ENCODE measurements at regions not wholly inside any gene's neighbourhood (a gene's known extent, or its start where the extent isn't known, plus 50 kb on each side); places are given as distances from the start of the nearest gene placed in this dataset.
"Not testable (repeated sequence)": the region's sequence is repeated elsewhere in the genome, so short reads cannot be mapped to it uniquely, and the experiment has no call there.

DNA sequence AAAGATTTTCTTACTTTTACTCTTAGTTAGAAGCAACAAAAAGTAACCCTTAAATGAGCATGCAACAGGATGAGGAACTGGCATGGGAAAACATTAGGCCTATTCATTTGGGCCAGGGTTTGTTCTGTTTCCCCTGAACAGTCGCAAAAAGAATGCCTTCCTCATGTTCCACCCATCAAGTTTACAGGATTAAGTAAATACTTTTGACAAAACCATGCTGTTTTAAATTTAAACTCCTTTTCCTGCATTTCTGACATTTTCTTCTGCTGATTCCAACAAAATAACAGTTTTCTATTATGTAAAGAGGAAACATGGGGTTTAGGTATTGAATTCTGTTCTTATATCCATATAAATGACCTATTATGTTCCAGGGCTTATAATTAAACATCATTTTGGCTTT lies 236.6 kb upstream of the ACTBL2 start:
- no peak overlapping the region for H3K27ac ChIP-seq (ENCODE audit: low read depth in 1 of 2, low read length in 2 of 2)
- H3K27me3 ChIP-seq (ENCODE audit: control insufficient read depth in 1 of 2, insufficient read depth in 2 of 2, low read length in 1 of 2): no peaks in the 10 kb centered on the region
- no peaks in the 10 kb centered on the region for H3K4me1 ChIP-seq (ENCODE audit: control insufficient read depth in 1 of 2, insufficient read depth in 2 of 2, low read length in 2 of 2)
- ATAC-seq (ENCODE audit: low FRiP score) (no peak), DNase-seq (no peak)
- no peaks in the 10 kb centered on the region for H3K36me3 ChIP-seq (ENCODE audit: control insufficient read depth in 1 of 2, insufficient read depth in 2 of 2, low read length in 1 of 2)
- intact Hi-C loops (cut with DNase I): no loop called here
- no peaks in the 10 kb centered on the region for H3K9me3 ChIP-seq (ENCODE audit: control insufficient read depth, low read length)
- WGBS, 2 donors: 31 to 48% methylated on average over 1 of the region's 1 CpG
- H3K4me3 ChIP-seq (ENCODE audit: low read length in 2 of 2): no peak overlapping the region

DNA sequence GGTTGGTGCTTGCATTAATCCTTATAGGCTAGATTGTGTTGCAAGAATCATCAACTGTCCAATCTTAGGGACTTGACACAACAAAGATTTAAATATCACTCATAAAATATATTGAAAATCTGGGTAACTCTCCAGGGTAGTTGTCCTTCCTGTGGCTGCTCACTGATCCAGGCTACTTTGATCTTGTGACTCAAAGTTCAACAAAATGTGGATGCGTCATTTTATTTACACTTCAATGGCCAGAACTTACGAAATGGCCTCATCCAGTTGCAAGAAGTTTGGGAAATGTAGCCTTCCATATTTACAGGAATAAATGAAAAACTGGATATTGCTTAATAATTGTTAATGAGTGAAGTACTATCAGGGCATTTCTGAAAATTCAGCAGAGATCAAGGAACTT lies 235.5 kb upstream of the ACTBL2 start:
- DNase-seq (no peak), ATAC-seq (ENCODE audit: low FRiP score) (no peak)
- intact Hi-C loops (cut with DNase I): no loop called here
- H3K4me3 ChIP-seq (ENCODE audit: low read length in 2 of 2): no peak overlapping the region
- WGBS, 2 donors: 46 to 48% methylated on average over 2 of the region's 2 CpGs
- no peaks in the 10 kb centered on the region for H3K36me3 ChIP-seq (ENCODE audit: control insufficient read depth in 1 of 2, insufficient read depth in 2 of 2, low read length in 1 of 2)
- H3K9me3 ChIP-seq (ENCODE audit: control insufficient read depth, low read length): no peaks in the 10 kb centered on the region
- H3K4me1 ChIP-seq (ENCODE audit: control insufficient read depth in 1 of 2, insufficient read depth in 2 of 2, low read length in 2 of 2): no peaks in the 10 kb centered on the region
- no peaks in the 10 kb centered on the region for H3K27me3 ChIP-seq (ENCODE audit: control insufficient read depth in 1 of 2, insufficient read depth in 2 of 2, low read length in 1 of 2)
- H3K27ac ChIP-seq (ENCODE audit: low read depth in 1 of 2, low read length in 2 of 2): no peak overlapping the region

DNA sequence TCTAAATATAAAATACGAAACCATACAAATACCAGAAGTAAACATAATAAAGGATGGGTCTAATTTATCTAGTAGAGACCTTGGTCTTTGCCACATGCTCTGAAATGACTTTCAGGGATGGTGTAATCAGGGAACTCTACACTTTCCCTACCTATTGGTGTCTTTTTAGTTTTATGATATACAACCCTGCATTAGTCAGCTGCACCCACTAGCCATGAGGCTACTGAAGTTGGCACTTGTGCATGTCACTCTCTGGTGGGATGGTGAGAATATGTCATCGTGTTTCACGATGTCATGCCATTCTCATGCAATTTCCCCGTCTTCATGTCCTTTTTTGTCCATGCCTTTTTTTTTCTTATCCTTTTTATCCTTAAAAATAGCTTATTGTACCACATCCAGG lies 234.9 kb upstream of the ACTBL2 start:
- Histone ChIP-seq H3K36me3 (ENCODE audit: control insufficient read depth in 1 of 2, insufficient read depth in 2 of 2, low read length in 1 of 2) (no peaks in the 10 kb centered on the region), H3K9me3 (ENCODE audit: control insufficient read depth, low read length) (no peaks in the 10 kb centered on the region), H3K4me3 (ENCODE audit: low read length in 2 of 2) (no peak overlapping the region), H3K4me1 (ENCODE audit: control insufficient read depth in 1 of 2, insufficient read depth in 2 of 2, low read length in 2 of 2) (no peaks in the 10 kb centered on the region), H3K27me3 (ENCODE audit: control insufficient read depth in 1 of 2, insufficient read depth in 2 of 2, low read length in 1 of 2) (no peaks in the 10 kb centered on the region), H3K27ac (ENCODE audit: low read depth in 1 of 2, low read length in 2 of 2) (no peak overlapping the region)
- ATAC-seq (ENCODE audit: low FRiP score) (no peak), DNase-seq (no peak)
- WGBS, 2 donors: 55 to 61% methylated on average over 4 of the region's 4 CpGs
- intact Hi-C loops (cut with DNase I): no loop called here

DNA sequence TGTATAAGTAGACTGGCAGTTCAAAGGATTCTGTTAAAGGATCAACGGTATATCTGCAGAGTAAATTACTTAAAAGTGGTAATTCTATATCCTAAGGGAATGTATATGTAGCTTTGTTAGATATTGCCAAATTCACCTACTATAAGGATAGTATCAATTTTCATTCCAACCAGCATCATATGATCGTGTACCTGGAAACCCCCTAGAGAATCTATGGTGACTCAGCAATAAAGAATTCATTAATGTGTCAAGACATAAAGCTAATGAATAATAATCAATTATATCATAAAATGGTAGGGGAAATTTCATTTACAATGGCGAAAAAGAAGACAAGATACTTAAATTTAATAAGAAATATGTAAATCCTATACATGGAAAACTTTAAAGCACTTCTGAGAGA lies 234.1 kb upstream of the ACTBL2 start:
- H3K36me3 ChIP-seq (ENCODE audit: control insufficient read depth in 1 of 2, insufficient read depth in 2 of 2, low read length in 1 of 2): no peaks in the 10 kb centered on the region
- H3K4me3 ChIP-seq (ENCODE audit: low read length in 2 of 2): no peak overlapping the region
- no peaks in the 10 kb centered on the region for H3K4me1 ChIP-seq (ENCODE audit: control insufficient read depth in 1 of 2, insufficient read depth in 2 of 2, low read length in 2 of 2)
- intact Hi-C loops (cut with DNase I): no loop called here
- no peaks in the 10 kb centered on the region for H3K9me3 ChIP-seq (ENCODE audit: control insufficient read depth, low read length)
- no peaks in the 10 kb centered on the region for H3K27me3 ChIP-seq (ENCODE audit: control insufficient read depth in 1 of 2, insufficient read depth in 2 of 2, low read length in 1 of 2)
- no peak overlapping the region for H3K27ac ChIP-seq (ENCODE audit: low read depth in 1 of 2, low read length in 2 of 2)
- ATAC-seq (ENCODE audit: low FRiP score): no peak
- 89 to 96% methylated on average over 3 of the region's 3 CpGs for WGBS, 2 donors
- no peak for DNase-seq

DNA sequence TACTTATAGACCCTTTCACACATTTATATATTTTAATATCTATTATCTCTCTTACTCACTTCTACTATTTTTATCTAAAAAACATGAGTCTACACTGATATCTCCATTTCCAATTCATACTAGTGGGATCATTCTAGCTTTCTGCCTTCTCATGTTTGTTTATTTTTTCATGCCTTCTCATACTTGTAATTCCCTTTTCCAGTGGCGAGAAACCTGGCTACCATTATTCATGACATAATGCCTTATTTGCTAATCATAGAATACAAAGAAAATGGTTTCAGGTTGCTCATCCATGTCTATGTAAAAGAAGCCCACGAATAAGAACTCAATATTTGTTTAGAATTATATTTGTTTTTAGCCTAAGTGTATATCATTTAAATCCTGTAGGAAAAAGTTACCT lies 232.7 kb upstream of the ACTBL2 start:
- Histone ChIP-seq H3K36me3 (ENCODE audit: control insufficient read depth in 1 of 2, insufficient read depth in 2 of 2, low read length in 1 of 2) (no peaks in the 10 kb centered on the region), H3K4me3 (ENCODE audit: low read length in 2 of 2) (no peak overlapping the region), H3K4me1 (ENCODE audit: control insufficient read depth in 1 of 2, insufficient read depth in 2 of 2, low read length in 2 of 2) (no peaks in the 10 kb centered on the region), H3K9me3 (ENCODE audit: control insufficient read depth, low read length) (no peaks in the 10 kb centered on the region), H3K27me3 (ENCODE audit: control insufficient read depth in 1 of 2, insufficient read depth in 2 of 2, low read length in 1 of 2) (no peaks in the 10 kb centered on the region), H3K27ac (ENCODE audit: low read depth in 1 of 2, low read length in 2 of 2) (no peak overlapping the region)
- WGBS, 2 donors: 42 to 44% methylated on average over 2 of the region's 2 CpGs
- ATAC-seq (ENCODE audit: low FRiP score) (no peak), DNase-seq (no peak)
- intact Hi-C loops (cut with DNase I): no loop called here

DNA sequence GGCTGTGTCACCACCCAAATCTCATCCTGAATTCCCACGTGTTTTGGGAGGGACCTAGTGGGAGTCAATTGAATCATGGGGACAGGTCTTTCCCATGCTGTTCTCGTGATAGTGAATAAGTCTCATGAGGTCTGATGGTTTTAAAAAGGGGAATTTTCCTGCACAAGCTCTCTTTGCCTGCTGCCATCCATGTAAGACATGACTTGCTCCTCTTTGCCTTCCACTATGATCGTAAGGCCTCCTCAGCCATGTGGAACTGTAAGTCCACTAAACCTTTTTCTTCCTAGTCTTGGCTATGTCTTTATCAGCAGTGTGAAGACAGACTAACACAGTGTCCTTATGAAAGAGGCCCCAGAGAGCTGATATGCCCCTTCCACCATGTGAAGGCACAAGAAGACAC lies 230.9 kb upstream of the ACTBL2 start:
- H3K27ac ChIP-seq (ENCODE audit: low read depth in 1 of 2, low read length in 2 of 2); H3K4me3 ChIP-seq (ENCODE audit: low read length in 2 of 2); H3K36me3 ChIP-seq (ENCODE audit: control insufficient read depth in 1 of 2, insufficient read depth in 2 of 2, low read length in 1 of 2); ATAC-seq (ENCODE audit: low FRiP score); H3K27me3 ChIP-seq (ENCODE audit: control insufficient read depth in 1 of 2, insufficient read depth in 2 of 2, low read length in 1 of 2); H3K4me1 ChIP-seq (ENCODE audit: control insufficient read depth in 1 of 2, insufficient read depth in 2 of 2, low read length in 2 of 2); intact Hi-C loops (cut with DNase I); H3K9me3 ChIP-seq (ENCODE audit: control insufficient read depth, low read length); DNase-seq: not testable (repeated sequence)
- 95 to 96% methylated on average over 3 of the region's 3 CpGs for WGBS, 2 donors

DNA sequence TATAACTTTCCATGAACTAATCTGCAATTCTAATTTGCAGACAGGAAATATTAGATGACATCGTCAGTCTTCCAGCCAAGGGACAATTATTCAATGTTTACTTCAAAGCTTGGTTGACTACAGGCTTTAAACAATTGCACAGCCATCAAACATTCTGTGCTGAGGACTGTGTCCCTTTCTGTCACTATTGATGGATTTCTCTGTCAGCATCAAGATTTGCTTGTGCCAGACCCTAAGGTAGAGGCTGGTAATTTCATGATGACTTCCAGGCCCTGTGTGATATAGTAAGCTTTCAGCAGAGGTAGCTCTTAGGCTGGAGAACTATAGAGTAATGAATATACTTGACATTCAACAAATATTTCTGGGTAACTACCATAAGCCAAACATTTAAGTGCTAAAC lies 229.3 kb upstream of the ACTBL2 start:
- DNase-seq (no peak), ATAC-seq (ENCODE audit: low FRiP score) (no peak)
- intact Hi-C loops (cut with DNase I): no loop called here
- Histone ChIP-seq H3K27ac (ENCODE audit: low read depth in 1 of 2, low read length in 2 of 2) (no peak overlapping the region), H3K36me3 (ENCODE audit: control insufficient read depth in 1 of 2, insufficient read depth in 2 of 2, low read length in 1 of 2) (no peaks in the 10 kb centered on the region), H3K4me1 (ENCODE audit: control insufficient read depth in 1 of 2, insufficient read depth in 2 of 2, low read length in 2 of 2) (no peaks in the 10 kb centered on the region), H3K27me3 (ENCODE audit: control insufficient read depth in 1 of 2, insufficient read depth in 2 of 2, low read length in 1 of 2) (no peaks in the 10 kb centered on the region), H3K9me3 (ENCODE audit: control insufficient read depth, low read length) (no peaks in the 10 kb centered on the region), H3K4me3 (ENCODE audit: low read length in 2 of 2) (no peak overlapping the region)
- WGBS, 2 donors: 87 to 90% methylated on average over 1 of the region's 1 CpG

DNA sequence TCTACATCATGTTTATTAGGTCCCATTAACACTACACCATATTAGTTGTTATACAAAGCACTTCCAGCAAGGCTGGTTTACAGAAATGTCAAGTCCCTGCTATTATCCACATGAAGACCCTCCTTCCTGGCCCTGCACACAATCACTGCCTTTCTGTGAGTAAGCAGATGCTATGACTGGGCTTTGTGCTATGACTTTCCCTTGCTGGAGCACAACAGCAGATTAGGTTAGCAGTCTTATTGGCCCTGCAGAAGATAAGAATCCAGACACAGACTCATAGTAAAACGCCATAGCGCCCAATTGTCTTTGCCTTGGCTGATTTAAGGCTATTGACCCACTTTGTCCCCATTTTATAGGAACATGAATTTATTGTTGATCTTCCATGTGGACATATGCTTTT lies 228.9 kb upstream of the ACTBL2 start:
- Histone ChIP-seq H3K9me3 (ENCODE audit: control insufficient read depth, low read length) (no peaks in the 10 kb centered on the region), H3K4me1 (ENCODE audit: control insufficient read depth in 1 of 2, insufficient read depth in 2 of 2, low read length in 2 of 2) (no peaks in the 10 kb centered on the region), H3K27ac (ENCODE audit: low read depth in 1 of 2, low read length in 2 of 2) (no peak overlapping the region), H3K4me3 (ENCODE audit: low read length in 2 of 2) (no peak overlapping the region), H3K36me3 (ENCODE audit: control insufficient read depth in 1 of 2, insufficient read depth in 2 of 2, low read length in 1 of 2) (no peaks in the 10 kb centered on the region), H3K27me3 (ENCODE audit: control insufficient read depth in 1 of 2, insufficient read depth in 2 of 2, low read length in 1 of 2) (no peaks in the 10 kb centered on the region)
- intact Hi-C loops (cut with DNase I): no loop called here
- no peak for ATAC-seq (ENCODE audit: low FRiP score)
- no peak for DNase-seq
- 50 to 59% methylated on average over 2 of the region's 2 CpGs for WGBS, 2 donors

DNA sequence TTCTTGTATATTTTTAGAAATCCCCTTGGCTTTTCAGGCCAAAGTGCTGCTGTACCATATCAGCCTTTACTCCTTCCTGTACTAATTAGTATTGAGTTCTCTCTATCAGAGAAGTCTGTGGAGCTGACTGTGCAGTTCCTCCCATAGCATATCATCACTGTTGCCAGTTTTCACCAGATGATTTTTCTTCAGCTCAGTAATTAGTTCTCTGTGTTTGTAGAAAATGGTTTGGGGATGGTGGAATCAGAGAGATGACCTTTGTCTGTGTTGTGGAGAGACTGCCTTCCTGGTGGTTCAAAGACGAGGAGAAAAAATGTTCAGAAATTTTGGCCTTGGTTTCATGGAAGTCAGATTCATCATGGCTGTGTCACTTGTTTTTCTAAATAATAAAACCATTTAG lies 227.5 kb upstream of the ACTBL2 start:
- intact Hi-C loops (cut with DNase I): no loop called here
- DNase-seq: no peak
- no peak for ATAC-seq (ENCODE audit: low FRiP score)
- H3K9me3 ChIP-seq (ENCODE audit: control insufficient read depth, low read length): no peaks in the 10 kb centered on the region
- no peak overlapping the region for H3K4me3 ChIP-seq (ENCODE audit: low read length in 2 of 2)
- H3K27me3 ChIP-seq (ENCODE audit: control insufficient read depth in 1 of 2, insufficient read depth in 2 of 2, low read length in 1 of 2): no peaks in the 10 kb centered on the region
- H3K4me1 ChIP-seq (ENCODE audit: control insufficient read depth in 1 of 2, insufficient read depth in 2 of 2, low read length in 2 of 2): no peaks in the 10 kb centered on the region
- H3K27ac ChIP-seq (ENCODE audit: low read depth in 1 of 2, low read length in 2 of 2): no peak overlapping the region
- 38 to 46% methylated on average over 1 of the region's 1 CpG for WGBS, 2 donors
- no peaks in the 10 kb centered on the region for H3K36me3 ChIP-seq (ENCODE audit: control insufficient read depth in 1 of 2, insufficient read depth in 2 of 2, low read length in 1 of 2)

Measured in aorta (tissue), 5 donors.